GM20000 (cell line): ENCODE measurements at regions not wholly inside any gene's neighbourhood (a gene's known extent, or its start where the extent isn't known, plus 50 kb on each side); places are given as distances from the start of the nearest gene placed in this dataset.

Experiments
- DNase-seq: peaks from one replicate; pipeline ENCODE4 v3.0.0; 2012; ENCODE audit warnings: low spot score
- CTCF ChIP-seq: IDR thresholded peaks from 2 replicates; pipeline ENCODE4 v1.5.1; 2012; ENCODE audit warnings: mild to moderate bottlenecking, control low read depth; ENCODE audit errors: extremely low read depth, missing control alignments

GRCh38 chr1:219465212-219466093 lies 147.5 kb downstream of the ZC3H11B start:
- no peak for TF ChIP-seq CTCF
- peak; percentile 30 for DNase-seq

- no peak for DNase-seq
- no peak for TF ChIP-seq CTCF
These were observed 149.3 kb downstream of the ZC3H11B start for GRCh38 chr1:219463636-219464035.

- TF ChIP-seq CTCF = no peak
- DNase-seq = no peak
These were observed 150.9 kb downstream of the ZC3H11B start for GRCh38 chr1:219461981-219462400.

- TF ChIP-seq CTCF = no peak
- peak; percentile 45 for DNase-seq
These were observed 151.7 kb downstream of the ZC3H11B start for GRCh38 chr1:219460896-219461815.

GRCh38 chr1:219460081-219460895 lies 152.6 kb downstream of the ZC3H11B start:
- no peak for TF ChIP-seq CTCF
- no peak for DNase-seq

GRCh38 chr1:219459351-219460080 lies 153.4 kb downstream of the ZC3H11B start:
- no peak for TF ChIP-seq CTCF

More at GRCh38 chr1:219459351-219460080, 153.4 kb downstream of the ZC3H11B start:
- DNase-seq = no peak
